ENCODE measurements at regions not wholly inside any gene's neighbourhood (a gene's known extent, or its start where the extent isn't known, plus 50 kb on each side); places are given as distances from the start of the nearest gene placed in this dataset.

- Histone ChIP-seq H3K27ac (no peak overlapping the region), H3K4me3 (ENCODE audit: low read depth, low read length) (no peak overlapping the region), H3K79me2 (no peaks in the 10 kb centered on the region), H3K27me3 (ENCODE audit: control insufficient read depth, insufficient read depth, low read length) (no peaks in the 10 kb centered on the region), H3K4me1 (no peaks in the 10 kb centered on the region), H3K36me3 (ENCODE audit: control insufficient read depth, insufficient read depth, low read length) (no peaks in the 10 kb centered on the region), H2AFZ (no peak overlapping the region), H3K9me3 (ENCODE audit: control insufficient read depth, low read length) (no peaks in the 10 kb centered on the region), H3K9ac (no peak overlapping the region), H3K4me2 (ENCODE audit: low read length) (no peak overlapping the region)
- TF ChIP-seq, protein P1, sequence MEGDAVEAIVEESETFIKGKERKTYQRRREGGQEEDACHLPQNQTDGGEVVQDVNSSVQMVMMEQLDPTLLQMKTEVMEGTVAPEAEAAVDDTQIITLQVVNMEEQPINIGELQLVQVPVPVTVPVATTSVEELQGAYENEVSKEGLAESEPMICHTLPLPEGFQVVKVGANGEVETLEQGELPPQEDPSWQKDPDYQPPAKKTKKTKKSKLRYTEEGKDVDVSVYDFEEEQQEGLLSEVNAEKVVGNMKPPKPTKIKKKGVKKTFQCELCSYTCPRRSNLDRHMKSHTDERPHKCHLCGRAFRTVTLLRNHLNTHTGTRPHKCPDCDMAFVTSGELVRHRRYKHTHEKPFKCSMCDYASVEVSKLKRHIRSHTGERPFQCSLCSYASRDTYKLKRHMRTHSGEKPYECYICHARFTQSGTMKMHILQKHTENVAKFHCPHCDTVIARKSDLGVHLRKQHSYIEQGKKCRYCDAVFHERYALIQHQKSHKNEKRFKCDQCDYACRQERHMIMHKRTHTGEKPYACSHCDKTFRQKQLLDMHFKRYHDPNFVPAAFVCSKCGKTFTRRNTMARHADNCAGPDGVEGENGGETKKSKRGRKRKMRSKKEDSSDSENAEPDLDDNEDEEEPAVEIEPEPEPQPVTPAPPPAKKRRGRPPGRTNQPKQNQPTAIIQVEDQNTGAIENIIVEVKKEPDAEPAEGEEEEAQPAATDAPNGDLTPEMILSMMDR (IDR thresholded peaks at IDR 0.05), result no peak
These were observed 184.0 kb downstream of the CDC5L start for GRCh38 chr6:44571510-44571909.

GRCh38 chr6:44572346-44572745 lies 184.8 kb downstream of the CDC5L start:
- Histone ChIP-seq H3K9ac (no peak overlapping the region), H3K4me3 (ENCODE audit: low read depth, low read length) (no peak overlapping the region), H3K4me1 (no peaks in the 10 kb centered on the region), H3K9me3 (ENCODE audit: control insufficient read depth, low read length) (no peaks in the 10 kb centered on the region), H3K27ac (no peak overlapping the region), H2AFZ (no peak overlapping the region), H3K27me3 (ENCODE audit: control insufficient read depth, insufficient read depth, low read length) (no peaks in the 10 kb centered on the region), H3K36me3 (ENCODE audit: control insufficient read depth, insufficient read depth, low read length) (no peaks in the 10 kb centered on the region), H3K4me2 (ENCODE audit: low read length) (no peak overlapping the region), H3K79me2 (no peaks in the 10 kb centered on the region)
- TF ChIP-seq, protein P1 (IDR thresholded peaks at IDR 0.05), result no peak

DNA sequence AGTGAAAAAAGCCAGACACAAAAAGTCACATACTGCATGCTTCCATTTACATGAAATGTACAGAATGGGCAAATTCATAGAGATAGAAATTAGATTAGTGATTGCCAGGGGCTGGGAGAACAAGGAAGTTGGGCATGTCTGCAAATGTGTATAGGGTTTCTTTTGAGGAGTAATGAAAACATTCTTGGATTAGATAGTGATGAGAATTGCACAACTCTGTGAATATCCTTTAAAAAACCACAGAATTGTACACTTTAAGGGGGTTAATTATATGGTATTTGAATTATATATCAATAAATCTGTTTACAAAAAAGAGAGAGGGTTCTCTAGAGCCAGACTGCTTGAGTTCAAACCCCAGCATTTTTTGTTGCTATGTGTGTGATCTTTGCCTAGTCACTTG lies 188.1 kb downstream of the CDC5L start:
- no peaks in the 10 kb centered on the region for H3K9me3 ChIP-seq (ENCODE audit: control insufficient read depth, low read length)
- H3K79me2 ChIP-seq, result no peaks in the 10 kb centered on the region
- H3K4me1 ChIP-seq, result no peaks in the 10 kb centered on the region
- TF ChIP-seq, protein P1 (IDR thresholded peaks at IDR 0.05), result no peak
- no peak overlapping the region for H3K9ac ChIP-seq
- no peak overlapping the region for H3K27ac ChIP-seq
- H3K27me3 ChIP-seq (ENCODE audit: control insufficient read depth, insufficient read depth, low read length), result no peaks in the 10 kb centered on the region
- no peaks in the 10 kb centered on the region for H3K36me3 ChIP-seq (ENCODE audit: control insufficient read depth, insufficient read depth, low read length)
- H3K4me2 ChIP-seq (ENCODE audit: low read length), result no peak overlapping the region
- H2AFZ ChIP-seq, result no peak overlapping the region
- no peak overlapping the region for H3K4me3 ChIP-seq (ENCODE audit: low read depth, low read length)

DNA sequence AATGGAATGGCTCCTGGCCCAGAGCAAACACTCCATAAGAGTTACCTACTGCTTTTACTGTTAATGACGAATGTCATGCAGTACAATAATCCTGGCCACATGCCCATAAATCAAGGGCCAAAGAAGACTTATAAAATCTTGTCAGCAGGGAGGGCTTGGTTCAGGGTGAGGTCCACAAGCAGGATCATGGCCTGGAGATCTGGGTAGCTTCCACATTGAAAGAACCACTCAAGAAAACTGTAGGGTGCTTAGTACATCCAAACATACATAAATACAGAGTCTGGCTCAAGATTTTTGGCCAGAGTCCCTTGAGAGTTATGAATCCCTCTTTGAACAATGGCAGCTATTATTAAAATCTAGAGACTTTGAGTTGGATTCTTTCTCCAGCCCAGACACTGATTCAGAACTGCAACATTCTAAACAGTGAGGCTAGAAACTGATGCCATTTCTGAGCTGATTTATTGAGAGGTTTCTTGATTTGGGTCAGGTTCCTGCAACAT lies 188.7 kb downstream of the CDC5L start:
- Histone ChIP-seq H2AFZ (no peak overlapping the region), H3K4me1 (no peaks in the 10 kb centered on the region), H3K27ac (no peak overlapping the region), H3K4me2 (ENCODE audit: low read length) (no peak overlapping the region), H3K9ac (no peak overlapping the region), H3K9me3 (ENCODE audit: control insufficient read depth, low read length) (no peaks in the 10 kb centered on the region), H3K36me3 (ENCODE audit: control insufficient read depth, insufficient read depth, low read length) (no peaks in the 10 kb centered on the region), H3K79me2 (no peaks in the 10 kb centered on the region), H3K27me3 (ENCODE audit: control insufficient read depth, insufficient read depth, low read length) (no peaks in the 10 kb centered on the region), H3K4me3 (ENCODE audit: low read depth, low read length) (no peak overlapping the region)
- TF ChIP-seq, protein P1 (IDR thresholded peaks at IDR 0.05), result no peak

DNA sequence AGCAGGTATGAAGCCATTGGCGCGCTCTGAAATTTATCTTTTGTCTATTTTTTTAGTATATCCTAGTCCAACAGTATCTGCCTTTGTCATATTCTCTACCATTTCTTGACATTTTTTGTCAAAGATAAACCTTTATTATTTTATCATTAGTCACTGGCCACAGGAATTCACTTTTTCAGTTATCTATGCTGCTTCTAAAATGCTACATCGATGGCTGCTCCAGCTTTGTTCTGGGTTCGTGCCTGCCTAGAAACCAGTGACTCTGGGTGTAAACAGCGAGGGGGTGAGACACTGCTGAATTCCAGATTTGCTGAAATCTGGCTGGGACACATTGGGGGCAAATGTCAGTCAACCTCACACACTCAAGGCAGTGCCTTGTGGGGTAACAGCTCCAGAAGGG lies 193.4 kb downstream of the CDC5L start:
- H3K79me2 ChIP-seq, result no peaks in the 10 kb centered on the region
- no peak overlapping the region for H3K9ac ChIP-seq

More for the DNA sequence above, 193.4 kb downstream of the CDC5L start:
- H3K27me3 ChIP-seq (ENCODE audit: control insufficient read depth, insufficient read depth, low read length), result no peaks in the 10 kb centered on the region
- H3K4me1 ChIP-seq, result no peaks in the 10 kb centered on the region
- no peak overlapping the region for H3K4me2 ChIP-seq (ENCODE audit: low read length)
- no peaks in the 10 kb centered on the region for H3K9me3 ChIP-seq (ENCODE audit: control insufficient read depth, low read length)
- TF ChIP-seq, protein P1 (IDR thresholded peaks at IDR 0.05), result no peak
- H3K27ac ChIP-seq, result no peak overlapping the region
- H3K4me3 ChIP-seq (ENCODE audit: low read depth, low read length), result no peak overlapping the region
- H3K36me3 ChIP-seq (ENCODE audit: control insufficient read depth, insufficient read depth, low read length), result no peaks in the 10 kb centered on the region
- no peak overlapping the region for H2AFZ ChIP-seq
